Activated CD4-positive, alpha-beta T cell treated with anti-CD3 and anti-CD28 coated beads, Interleukin-2, amount 50 U/mL, for 16 hours (primary cell): ENCODE measurements at regions not wholly inside any gene's neighbourhood (a gene's known extent, or its start where the extent isn't known, plus 50 kb on each side); places are given as distances from the start of the nearest gene placed in this dataset.
"Not testable (repeated sequence)": the region's sequence is repeated elsewhere in the genome, so short reads cannot be mapped to it uniquely, and the experiment has no call there.

Experiments used
- DNase-seq: peaks from one replicate; pipeline ENCODE4 v3.0.0-alpha.2; 2020

DNA sequence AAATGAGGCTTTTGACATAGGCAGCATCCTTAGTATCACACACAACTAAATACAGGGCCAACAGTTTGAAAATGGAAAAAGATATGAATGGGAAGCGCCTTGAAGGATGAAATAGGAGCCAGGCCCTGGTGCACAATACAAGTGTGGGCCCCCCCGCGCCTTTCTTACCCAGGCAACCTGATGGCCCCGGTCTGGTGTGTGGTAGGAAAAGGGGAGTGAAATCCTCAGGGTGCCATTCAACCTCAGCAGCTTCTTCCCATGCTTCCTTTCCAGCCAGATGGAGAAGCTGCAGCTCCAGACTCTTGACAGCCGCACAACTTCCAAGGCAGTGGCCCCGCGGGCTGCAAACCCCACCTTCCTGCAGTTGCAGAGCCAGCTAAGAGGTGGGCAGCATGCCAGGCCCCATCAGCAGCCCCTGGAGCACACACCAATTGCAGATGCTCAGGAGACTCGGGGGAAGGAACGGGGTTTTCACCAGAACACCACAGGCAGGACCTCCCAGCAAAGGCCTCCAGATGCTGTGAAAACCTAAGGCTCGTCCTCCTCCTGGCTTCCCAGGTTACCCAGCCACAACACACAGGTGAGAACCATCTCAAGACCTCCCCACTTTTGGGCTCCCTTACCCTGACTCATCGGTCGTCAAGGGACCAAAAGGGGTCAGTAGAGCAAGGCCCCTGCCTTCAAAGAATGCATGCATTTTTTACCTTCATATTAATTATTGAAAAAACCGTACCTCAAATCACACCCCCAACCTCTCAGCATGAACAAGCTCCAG, 101.6 kb downstream of the CPN2 start:
- DNase-seq, result no peak

DNA sequence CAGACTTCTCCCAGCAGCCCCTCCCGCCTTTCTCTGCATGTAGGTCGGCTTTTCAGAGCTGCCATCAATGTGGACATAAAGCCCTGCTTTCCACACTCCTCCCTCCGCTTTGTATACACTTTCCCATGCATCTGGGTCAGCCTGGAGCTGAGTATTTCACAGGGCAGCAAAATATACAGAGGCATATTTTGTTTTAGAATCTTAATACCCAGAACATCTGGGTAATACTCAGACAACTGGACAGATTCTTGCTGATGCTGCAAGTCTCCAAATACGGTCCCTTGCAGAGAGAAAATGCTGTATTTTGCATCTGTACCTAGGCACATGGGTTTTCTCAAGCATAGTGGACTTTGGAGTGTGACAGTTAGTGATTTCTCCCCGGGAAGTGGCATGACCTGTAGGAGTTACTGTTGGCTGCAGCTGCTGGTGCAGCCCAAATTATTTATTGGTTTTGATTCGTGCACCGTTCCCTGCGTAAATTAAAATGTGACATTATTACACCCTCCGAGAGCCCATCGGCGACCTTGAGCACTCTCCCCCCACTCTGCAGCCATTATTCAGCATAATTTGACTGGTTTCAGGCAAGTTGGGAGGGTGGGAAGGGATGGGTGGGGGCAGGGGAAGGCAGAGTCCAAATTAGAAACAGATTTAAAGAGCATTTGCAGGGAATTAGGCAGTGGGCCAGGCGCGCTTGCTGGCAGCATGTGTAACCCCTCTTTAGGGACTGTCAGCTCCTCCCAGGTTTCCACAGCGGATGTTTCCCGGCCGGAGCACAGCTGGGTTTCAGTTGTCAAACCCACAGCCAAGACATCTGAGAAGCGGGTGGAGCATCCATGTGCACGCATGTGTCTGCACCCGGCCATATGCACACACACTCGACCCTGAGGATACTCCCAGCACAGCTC, 100.8 kb downstream of the CPN2 start:
- no peak for DNase-seq

DNA sequence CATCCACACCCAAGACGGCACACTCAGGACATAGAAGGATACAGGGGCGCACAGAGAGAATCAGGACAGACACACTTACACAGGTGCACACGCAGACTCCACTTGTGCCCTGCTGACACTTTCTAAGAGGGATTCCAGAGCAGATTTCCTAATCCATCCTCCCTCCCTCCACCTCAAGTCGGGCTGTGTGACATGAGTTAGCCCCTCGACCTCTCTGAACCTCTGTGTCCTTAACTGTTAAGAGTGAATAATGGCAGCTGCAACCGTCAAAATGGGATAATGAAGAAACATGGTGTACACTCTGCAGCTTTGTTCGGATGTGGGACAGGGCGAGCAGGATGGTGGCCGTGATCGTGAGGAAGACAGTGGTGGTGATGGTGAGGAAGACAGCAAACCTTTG, 100.1 kb downstream of the CPN2 start:
- DNase-seq, result no peak

DNA sequence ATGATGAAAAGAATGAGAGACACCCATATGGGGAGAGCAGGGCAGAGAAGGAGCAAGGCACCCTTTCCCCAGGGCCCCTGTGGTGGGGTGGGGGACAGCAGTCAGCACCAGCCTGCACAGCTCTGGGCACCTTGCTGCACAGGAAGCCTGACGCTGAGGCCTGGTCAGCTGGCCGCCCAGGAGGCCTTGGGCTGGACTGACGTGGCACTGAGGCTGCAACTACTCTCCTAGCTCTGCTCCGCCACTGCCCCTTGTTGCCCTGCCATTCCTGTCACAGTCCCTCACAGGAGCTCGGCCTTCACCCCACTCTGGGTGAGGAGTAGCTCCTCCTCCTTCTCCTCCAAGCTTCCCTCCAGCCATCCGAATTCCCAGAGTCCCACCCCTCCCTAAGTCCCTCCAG, 99.7 kb downstream of the CPN2 start:
- no peak for DNase-seq

DNA sequence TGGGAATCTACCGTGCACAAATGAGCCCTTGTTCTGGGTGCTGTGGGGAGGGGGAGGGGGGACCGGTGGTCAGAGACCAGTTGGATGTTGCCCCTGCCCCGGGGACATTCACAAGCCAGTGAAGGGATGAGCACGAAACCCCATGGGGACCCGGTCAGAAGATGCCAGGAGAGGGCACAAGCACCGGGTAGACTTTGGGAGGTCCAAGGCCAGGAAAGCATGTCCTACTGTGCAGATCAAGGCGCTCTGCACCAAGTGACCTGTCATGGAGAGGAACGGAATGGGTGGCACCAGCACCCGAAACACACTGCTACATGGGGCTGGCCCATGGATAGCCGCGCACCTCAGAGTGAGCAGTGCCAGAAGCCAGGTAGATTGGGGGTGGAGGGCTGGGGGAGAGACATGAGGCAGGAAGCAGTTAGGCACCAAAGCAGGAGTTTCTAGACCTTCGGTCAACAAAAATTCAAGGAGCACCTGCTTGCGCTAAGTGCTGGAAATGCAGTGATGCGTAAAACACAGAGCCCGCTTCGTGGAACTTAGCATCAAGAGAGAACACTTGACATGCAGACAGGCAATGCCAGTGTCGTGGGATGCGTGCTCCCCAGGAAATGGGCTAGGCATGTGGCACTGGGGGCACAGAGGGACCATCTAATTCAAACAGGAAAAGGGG, 99.1 kb downstream of the CPN2 start:
- DNase-seq, result no peak

DNA sequence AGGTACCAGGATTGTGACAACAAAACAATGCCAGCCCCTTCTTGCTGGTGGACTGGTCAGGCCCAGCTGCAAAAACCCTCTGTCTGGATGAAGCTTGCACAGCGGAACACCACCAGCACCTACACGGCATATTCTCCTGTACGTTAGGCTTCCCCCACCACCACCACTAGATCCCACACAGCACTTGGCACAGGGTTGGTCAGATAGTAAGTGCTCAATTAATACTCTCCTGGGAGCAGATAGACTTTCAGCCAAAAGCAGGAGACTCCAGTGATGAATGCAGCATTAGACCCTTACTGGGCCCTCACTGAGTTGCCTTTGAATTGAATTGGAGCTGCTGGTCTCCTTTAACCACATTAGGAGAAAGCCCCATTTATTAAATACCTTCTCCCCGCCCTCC, 97.9 kb downstream of the CPN2 start:
- no peak for DNase-seq

DNA sequence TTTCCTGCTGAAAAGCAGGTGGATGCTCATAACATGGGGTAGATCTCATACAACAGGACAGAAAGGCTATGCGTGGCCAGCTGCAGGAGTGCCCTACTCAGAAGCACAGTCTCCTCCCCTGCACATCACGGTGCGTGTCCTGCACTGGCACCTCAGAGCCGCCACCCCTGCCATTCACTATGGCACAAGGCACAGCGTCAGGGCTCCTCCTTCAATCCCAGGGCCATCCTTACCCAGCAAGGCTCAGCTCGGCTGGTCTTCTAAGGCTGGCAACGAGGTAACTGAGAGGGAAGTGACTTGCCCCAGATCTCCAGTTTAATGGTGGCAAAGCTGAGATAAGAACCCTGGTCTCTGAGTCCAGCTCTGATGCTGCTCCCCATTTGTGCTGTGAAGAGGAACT, 97.1 kb downstream of the CPN2 start:
- DNase-seq, result no peak

DNA sequence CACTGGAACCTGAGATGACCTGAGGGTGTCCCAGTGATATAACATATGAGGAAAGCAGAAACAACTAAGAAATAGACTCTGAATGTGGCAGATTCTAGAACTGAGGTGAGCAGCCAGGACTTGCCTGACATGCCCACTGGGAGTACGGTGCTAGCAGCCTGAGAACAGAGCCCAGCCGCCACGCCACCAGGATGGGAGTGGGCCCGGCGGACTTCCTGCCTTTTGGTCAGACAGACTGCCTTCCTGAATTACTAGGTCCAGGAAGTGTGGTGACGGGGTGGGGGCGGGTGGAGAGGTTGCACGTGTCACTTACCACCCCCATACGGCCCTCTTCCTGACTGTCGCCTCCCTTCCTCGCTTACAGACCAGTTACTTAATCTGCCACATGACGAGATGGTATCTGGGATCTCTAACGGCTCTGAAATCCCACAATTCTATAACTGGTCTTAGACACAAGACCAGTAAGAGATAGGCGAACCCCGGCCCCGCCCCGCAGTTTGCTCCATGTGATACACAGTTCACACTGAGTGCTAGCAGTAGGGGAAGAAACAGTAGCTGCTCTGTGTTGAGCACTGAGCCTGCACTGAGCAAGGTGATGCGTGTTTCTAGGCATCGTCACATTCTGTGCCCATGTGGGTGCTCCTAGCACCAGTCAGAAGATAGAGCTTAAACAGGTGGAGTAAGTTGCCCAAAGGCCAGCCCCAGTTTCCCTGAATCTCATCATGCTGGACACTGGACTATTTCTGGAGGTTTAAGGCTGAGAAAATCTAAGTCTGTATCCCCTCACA, 95.7 kb downstream of the CPN2 start:
- DNase-seq, result peak; percentile 64

DNA sequence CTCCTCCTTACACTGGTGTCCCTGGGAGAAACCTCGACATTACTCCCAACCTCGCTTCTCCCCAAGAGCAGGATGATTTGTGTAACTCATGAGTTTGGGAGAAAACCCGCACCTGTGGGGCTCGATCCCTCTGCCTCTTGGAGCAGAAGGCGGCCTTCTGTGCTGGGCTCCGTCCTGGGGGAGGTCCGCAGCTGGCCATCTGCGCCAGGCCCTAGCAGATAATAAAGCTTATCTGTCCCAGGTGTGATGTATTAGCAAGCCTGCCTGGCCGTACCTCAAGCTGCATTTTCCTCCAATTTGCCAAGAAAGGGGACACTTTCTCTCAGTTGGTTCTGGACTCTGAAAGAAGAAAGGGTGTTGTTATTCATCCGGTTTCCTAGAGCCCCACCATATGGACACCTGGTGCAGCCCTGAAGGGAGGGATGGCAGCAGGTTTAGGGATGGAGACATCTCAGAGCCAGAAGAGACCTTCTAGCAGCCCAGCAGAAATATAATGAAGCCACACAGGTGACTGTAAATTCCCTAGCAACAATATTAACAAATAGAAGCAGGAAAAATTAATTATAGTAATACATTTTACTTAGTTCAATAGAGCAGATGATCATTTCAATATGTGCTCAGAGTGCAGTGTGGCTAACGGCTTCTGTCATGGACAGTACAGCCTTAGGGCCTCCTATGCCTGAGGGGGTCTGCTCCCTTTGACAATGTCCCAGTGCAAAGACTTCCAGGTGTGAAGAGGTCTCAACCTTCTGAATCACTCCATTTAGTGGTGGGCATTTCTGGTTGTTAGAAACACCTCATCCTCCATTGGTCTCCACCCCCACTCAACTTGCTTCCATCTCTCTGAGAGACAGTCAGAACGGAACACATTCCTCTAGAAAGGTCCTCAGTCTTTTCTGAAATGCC, 94.8 kb downstream of the CPN2 start:
- no peak for DNase-seq

DNA sequence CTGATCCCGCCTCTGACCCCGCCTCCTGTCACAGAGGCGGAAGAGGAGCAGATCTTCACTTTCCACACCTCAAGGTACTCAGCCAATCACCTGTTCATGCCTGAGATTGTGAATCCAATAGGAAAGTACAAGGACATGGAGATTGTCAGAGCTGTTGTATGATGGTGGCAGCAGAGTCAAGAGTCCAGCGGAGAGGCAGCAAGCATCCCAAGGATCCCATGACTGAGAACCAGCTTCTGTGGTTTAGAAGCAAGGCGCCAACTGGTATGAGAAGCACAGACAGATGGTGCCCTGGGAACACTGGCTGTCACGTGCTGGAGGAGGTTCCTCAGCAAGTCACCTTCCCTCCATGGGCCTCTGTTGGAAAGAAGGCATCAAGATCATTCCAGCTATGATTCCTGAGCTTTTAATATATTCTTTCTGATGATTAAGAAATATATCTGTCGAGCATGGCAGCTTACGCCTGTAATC, 93.9 kb downstream of the CPN2 start:
- DNase-seq, result no peak

DNA sequence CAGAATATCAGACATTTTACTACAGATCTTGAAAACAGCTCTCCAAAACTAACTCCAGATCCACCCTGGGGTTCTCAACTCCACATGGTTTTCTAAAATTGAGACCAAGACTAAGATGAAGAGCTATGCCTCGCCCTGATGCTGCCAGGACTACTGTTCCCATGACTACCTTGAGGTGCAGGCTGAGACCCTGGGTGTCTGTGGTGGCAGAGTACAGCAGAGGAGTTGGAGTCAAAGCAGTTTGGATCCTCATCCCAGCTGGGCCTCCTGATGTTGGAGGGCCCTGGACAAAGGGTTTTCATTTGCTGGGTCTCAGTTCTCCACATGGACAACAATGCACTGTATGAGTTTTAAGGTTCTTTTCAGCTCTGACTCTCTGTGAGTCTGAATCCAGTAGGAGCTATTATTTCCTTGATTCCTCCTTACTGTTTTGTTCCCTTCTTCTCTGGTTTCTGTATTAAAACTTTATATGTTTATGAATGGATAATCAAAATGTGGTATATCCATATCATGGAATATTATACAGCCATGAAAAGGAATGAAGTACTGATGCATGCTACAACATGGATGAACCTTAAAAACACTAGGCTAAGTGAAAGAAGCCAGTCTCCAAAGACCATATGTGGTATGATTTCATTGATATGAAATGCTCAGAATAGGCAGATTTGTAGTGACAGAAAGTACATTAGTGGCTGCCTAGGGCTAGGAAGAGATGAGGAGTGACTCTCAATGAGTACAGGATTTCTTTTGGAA, 93.0 kb downstream of the CPN2 start:
- DNase-seq, result no peak

DNA sequence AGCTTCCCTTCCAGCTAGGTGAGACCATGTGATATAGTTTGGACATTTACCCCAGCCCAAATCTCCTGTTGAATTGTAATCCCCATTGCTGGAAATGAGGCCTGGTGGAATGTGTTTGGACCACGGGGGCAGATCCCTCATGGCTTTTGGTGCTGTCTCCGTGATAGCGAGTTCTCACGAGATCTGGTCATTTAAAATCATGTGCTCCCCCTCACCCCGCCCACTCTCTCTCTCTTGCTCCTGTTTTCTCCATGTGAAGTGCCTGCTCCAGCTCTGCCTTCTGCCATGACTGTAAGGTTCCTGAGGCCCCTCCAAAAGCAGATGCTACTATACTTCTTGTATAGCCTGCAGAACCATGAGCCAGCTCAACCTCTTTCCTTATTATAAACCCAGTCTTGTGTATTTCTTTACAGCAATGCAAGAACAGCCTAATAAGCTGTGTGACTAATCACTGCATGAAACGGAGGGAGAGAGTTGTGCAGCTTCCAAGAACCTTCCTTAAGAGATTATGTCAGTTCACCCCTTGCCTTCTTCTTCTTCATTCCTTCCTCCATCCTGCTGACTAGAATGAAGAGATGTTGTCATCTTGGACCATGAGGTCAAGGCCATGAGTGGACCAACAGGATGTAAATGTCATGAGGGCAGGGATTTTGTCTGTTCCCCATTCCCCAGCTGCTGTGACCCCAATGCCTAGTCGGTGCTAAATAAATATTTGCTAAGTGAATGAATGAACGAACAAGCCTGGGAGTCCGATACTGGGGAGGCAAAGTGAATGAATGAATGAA, 91.0 kb downstream of the CPN2 start:
- no peak for DNase-seq

DNA sequence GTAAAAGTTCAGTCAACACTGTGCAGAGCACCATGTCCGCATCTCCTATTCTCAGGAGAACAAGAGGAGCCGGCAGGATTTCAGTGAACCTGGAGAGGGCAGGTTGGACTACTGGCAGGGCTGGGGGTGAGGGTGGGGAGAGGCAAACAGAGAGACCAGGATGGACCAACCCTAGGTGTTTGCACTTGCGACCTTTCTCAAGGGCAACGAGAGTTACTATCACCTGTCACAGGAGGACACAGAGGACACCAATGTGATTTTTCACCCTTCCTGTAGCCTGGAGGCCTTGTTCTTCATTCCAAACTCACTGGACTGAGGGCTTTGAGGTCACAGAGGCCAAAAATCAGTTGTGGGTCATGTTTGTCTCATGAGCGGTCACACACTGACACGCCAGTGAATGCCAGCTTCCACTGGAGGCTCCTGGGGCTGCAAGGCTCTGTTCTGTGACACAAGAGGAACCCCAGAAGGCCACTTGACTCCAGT, 89.5 kb downstream of the CPN2 start:
- DNase-seq, result no peak

DNA sequence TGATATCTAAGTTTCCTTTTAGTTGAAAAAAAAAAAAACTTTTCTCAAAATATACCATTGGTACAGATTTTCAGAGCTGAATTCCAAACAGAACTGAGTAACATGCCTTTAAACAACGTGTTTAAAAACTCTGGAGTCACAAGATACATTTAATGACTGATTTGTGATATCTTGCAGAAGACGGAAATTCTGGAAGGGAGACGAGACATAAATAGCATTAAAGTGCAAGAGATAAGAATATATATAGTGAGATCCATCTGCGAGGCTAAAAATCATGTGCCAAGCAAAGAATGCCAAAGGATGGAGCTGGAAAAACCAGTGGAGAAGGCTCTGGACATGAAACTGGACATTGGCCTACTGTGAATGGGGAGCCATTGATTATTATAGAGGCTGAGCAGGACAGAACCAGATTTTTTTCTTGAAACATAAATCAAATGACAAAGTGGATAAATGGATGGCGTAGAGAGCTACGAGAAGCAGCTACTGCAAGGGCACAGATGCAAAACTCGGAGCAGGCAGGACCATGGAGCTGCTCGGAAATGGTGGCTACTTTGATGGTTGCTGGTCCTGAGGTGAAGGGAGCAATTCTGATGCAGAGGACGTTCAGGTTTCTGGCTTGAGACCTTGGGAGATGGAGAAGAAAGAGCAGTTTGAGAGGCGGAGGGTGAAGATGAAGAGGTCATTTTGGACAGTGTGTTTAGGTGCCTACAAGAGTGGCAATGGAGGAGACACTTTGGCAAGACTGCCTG, 88.8 kb downstream of the CPN2 start:
- no peak for DNase-seq

DNA sequence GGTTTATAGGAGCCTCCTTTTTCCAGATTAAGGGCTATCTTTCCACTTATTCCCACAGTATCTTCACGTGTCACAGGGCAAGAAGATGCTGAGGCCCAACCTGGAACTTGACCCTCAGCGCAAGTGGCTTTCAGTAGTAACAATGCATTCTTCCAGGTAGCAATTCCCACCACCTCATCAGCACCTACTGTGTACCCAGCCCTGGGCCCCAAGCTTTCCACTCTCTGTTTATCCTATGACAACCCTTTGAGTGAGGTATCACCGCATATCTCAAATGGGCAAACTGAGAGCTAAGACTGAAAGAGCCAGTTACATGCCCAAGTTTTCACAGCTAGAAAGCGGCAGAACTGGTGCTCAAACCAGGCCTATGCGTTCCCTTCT, 88.2 kb downstream of the CPN2 start:
- no peak for DNase-seq

DNA sequence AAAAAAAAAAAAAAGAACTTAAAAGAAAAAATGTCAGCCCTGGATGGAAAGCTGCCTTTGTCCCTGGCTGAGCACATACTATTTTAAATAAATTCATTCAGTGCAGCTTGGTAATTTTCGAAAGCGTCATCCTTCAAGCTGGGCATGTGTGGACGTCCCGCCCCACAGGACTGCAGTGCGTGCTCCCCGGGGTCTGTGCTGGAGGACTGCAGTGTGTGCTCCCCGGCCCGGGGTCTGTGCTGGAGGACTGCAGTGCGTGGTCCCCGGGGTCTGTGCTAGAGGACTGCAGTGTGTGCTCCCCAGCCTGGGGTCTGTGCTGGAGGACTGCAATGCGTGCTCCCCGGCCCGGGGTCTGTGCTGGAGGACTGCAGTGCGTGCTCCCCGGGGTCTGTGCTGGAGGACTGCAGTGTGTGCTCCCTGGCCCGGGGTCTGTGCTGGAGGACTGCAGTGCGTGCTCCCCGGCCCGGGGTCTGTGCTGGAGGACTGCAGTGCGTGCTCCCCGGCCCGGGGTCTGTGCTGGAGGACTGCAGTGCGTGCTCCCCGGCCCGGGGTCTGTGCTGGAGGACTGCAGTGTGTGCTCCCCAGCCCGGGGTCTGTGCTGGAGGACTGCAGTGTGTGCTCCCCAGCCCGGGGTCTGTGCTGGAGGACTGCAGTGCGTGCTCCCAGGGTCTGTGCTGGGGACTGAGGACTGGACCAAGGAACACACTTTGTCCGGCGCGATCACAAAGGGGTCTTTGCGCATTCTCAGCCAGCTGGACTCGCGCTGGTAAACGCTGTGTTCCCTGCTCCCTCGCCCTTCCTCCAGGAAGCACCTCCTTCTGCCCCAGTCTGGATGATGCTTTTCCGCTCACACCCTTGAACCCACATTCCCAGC, 86.3 kb downstream of the CPN2 start:
- not testable (repeated sequence) for DNase-seq

DNA sequence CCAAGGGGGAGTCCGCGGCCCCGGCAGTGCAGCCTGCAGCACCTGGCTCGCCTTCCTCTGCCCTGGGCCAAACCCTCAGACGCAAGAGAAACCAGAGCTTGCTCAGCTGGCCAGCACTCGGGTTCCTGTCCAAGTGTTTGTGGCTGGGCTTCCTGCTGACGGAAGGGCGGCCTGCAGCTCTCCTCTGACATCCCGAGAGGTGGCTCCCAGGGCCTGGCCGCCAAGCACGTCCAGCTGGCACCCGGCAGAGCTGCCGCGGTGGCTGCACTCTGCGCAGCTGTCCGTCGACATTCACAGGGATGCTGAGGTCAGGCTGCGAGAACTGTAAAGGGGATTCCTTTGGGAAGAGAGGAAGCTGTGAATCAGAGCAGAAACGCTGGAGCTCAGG, 85.6 kb downstream of the CPN2 start:
- DNase-seq, result no peak
